H9 (cell line): ENCODE measurements at regions not wholly inside any gene's neighbourhood (a gene's known extent, or its start where the extent isn't known, plus 50 kb on each side); places are given as distances from the start of the nearest gene placed in this dataset.

Experiments
- DNase-seq: peaks from one replicate; pipeline ENCODE4 v3.0.0-alpha.2; 2017
- H2AFZ ChIP-seq: one replicate; pipeline ENCODE4 v1.6.1; 2013; ENCODE audit warnings: mild to moderate bottlenecking, low read length, control low read depth, moderate library complexity
- H2AK5ac ChIP-seq: 2 replicates; pipeline ENCODE4 v1.6.1; 2013; ENCODE audit warnings: low read length, control low read depth, mixed read lengths; ENCODE audit not compliant: insufficient read length
- H2BK120ac ChIP-seq: one replicate; pipeline ENCODE4 v1.6.1; 2013; ENCODE audit warnings: low read depth, mild to moderate bottlenecking, low read length, control low read depth, inconsistent platforms; ENCODE audit not compliant: poor library complexity, severe bottlenecking
- H2BK12ac ChIP-seq: 2 replicates; pipeline ENCODE4 v1.6.1; 2013; ENCODE audit warnings: low read length, control low read depth, mixed read lengths, low read depth; ENCODE audit not compliant: insufficient read length
- H2BK15ac ChIP-seq: 2 replicates; pipeline ENCODE4 v1.6.1; 2013; ENCODE audit warnings: low read depth, low read length, control low read depth
- H2BK20ac ChIP-seq: one replicate; pipeline ENCODE4 v1.6.1; 2013; ENCODE audit warnings: low read depth, mild to moderate bottlenecking, low read length, control low read depth, inconsistent platforms; ENCODE audit not compliant: poor library complexity, severe bottlenecking
- H2BK5ac ChIP-seq: 2 replicates; pipeline ENCODE4 v1.6.1; 2013; ENCODE audit warnings: low read length, control low read depth, mixed read lengths; ENCODE audit not compliant: insufficient read length
- H3K14ac ChIP-seq: 2 replicates; pipeline ENCODE4 v1.6.1; 2013; ENCODE audit warnings: low read length, control low read depth; ENCODE audit not compliant: insufficient read depth
- H3K18ac ChIP-seq: 2 replicates; pipeline ENCODE4 v1.6.1; 2013; ENCODE audit warnings: low read depth, mild to moderate bottlenecking, mixed read lengths, low read length, control low read depth; ENCODE audit not compliant: insufficient read length
- H3K23ac ChIP-seq: 2 replicates; pipeline ENCODE4 v1.6.1; 2013; ENCODE audit warnings: low read length, control low read depth, mixed read lengths, low read depth; ENCODE audit not compliant: insufficient read length
- H3K23me2 ChIP-seq: 2 replicates; pipeline ENCODE4 v1.6.1; 2013; ENCODE audit warnings: low read depth, mild to moderate bottlenecking, mixed read lengths, low read length, control low read depth; ENCODE audit not compliant: insufficient read length, poor library complexity, severe bottlenecking
- H3K27ac ChIP-seq: 2 replicates; pipeline ENCODE4 v1.5.1; 2013; ENCODE audit warnings: low read length, control low read depth, mixed read lengths, low read depth; ENCODE audit not compliant: insufficient read length
- H3K27me3 ChIP-seq: 2 replicates; pipeline ENCODE4 v1.6.1; 2013; ENCODE audit warnings: low read length, control low read depth, inconsistent platforms; ENCODE audit not compliant: insufficient read depth
- H3K4ac ChIP-seq: 2 replicates; pipeline ENCODE4 v1.6.1; 2013; ENCODE audit warnings: low read depth, mild to moderate bottlenecking, control low read depth, inconsistent platforms, low read length, moderate library complexity
- H3K4me1 ChIP-seq: 2 replicates; pipeline ENCODE4 v1.6.1; 2013; ENCODE audit warnings: low read length, control low read depth, inconsistent platforms; ENCODE audit not compliant: insufficient read depth
- H3K4me2 ChIP-seq: 2 replicates; pipeline ENCODE4 v1.6.1; 2013; ENCODE audit warnings: low read length, control low read depth, mixed read lengths; ENCODE audit not compliant: insufficient read length, insufficient read depth
- H3K56ac ChIP-seq: 2 replicates; pipeline ENCODE4 v1.6.1; 2013; ENCODE audit warnings: low read depth, mild to moderate bottlenecking, mixed read lengths, low read length, control low read depth; ENCODE audit not compliant: insufficient read length
- H3K79me1 ChIP-seq: 2 replicates; pipeline ENCODE4 v1.6.1; 2013; ENCODE audit warnings: low read depth, mild to moderate bottlenecking, moderate library complexity, low read length, control low read depth, inconsistent platforms; ENCODE audit not compliant: insufficient read depth, poor library complexity, severe bottlenecking
- H3K79me2 ChIP-seq: 2 replicates; pipeline ENCODE4 v1.6.1; 2013; ENCODE audit warnings: low read length, control low read depth, inconsistent platforms; ENCODE audit not compliant: insufficient read depth
- H3K9ac ChIP-seq: 2 replicates; pipeline ENCODE4 v1.6.1; 2013; ENCODE audit warnings: low read length, control low read depth, mixed read lengths; ENCODE audit not compliant: insufficient read length; ENCODE audit errors: extremely low read depth
- H3K9me3 ChIP-seq: one replicate; pipeline ENCODE4 v1.6.1; 2013; ENCODE audit warnings: low read depth, low read length, inconsistent platforms; ENCODE audit not compliant: control insufficient read depth
- H3T11ph ChIP-seq: one replicate; pipeline ENCODE4 v1.6.1; 2013; ENCODE audit warnings: mild to moderate bottlenecking, low read length, control low read depth, inconsistent platforms
- H4K20me1 ChIP-seq: one replicate; pipeline ENCODE4 v1.6.1; 2013; ENCODE audit not compliant: control insufficient read depth, insufficient read length, insufficient read depth
- H4K5ac ChIP-seq: 2 replicates; pipeline ENCODE4 v1.6.1; 2013; ENCODE audit warnings: low read depth, mild to moderate bottlenecking, mixed read lengths, low read length, control low read depth; ENCODE audit not compliant: insufficient read length
- H4K8ac ChIP-seq: replicated peaks from 2 replicates; pipeline ENCODE4 v1.6.1; 2013; ENCODE audit warnings: low read length, control low read depth, mixed read lengths, low read depth; ENCODE audit not compliant: insufficient read length
- H4K91ac ChIP-seq: 2 replicates; pipeline ENCODE4 v1.6.1; 2013; ENCODE audit warnings: low read depth, mild to moderate bottlenecking, moderate library complexity, mixed read lengths, low read length, control low read depth; ENCODE audit not compliant: insufficient read length
- H3K27ac Mint-ChIP-seq, 3 experiments: 2 replicates in 2 of 3; 3 replicates in 1 of 3; pipeline ENCODE4 v1.8.0; 2020 to 2021; ENCODE audit warnings: mixed read lengths in 3 of 3, mild to moderate bottlenecking in 1 of 3, moderate library complexity in 1 of 3
- H3K27me3 Mint-ChIP-seq: 2 replicates; pipeline ENCODE4 v1.8.0; 2021; ENCODE audit warnings: low read depth, mild to moderate bottlenecking, moderate library complexity, mixed read lengths
- H3K36me3 Mint-ChIP-seq, 3 experiments: 2 replicates in 2 of 3; 3 replicates in 1 of 3; pipeline ENCODE4 v1.8.0; 2020 to 2021; ENCODE audit warnings: low read depth in 3 of 3, mixed read lengths in 3 of 3; ENCODE audit not compliant: insufficient read depth in 1 of 3
- H3K4me1 Mint-ChIP-seq, 2 experiments: 2 replicates each; pipeline ENCODE4 v1.8.0; 2020; ENCODE audit warnings: mixed read lengths in 2 of 2
- H3K4me3 Mint-ChIP-seq, 2 experiments: 2 replicates in 1 of 2; 3 replicates in 1 of 2; pipeline ENCODE4 v1.8.0; 2020 to 2021; ENCODE audit warnings: mild to moderate bottlenecking in 2 of 2, mixed read lengths in 2 of 2, moderate library complexity in 1 of 2
- H3K9me3 Mint-ChIP-seq, 2 experiments: 2 replicates in 1 of 2; 3 replicates in 1 of 2; pipeline ENCODE4 v1.8.0; 2020; ENCODE audit warnings: mild to moderate bottlenecking in 2 of 2, mixed read lengths in 2 of 2, moderate library complexity in 1 of 2
- CTCF ChIP-seq: fragments of 200-600 bp; sonication (generic); conservative IDR thresholded peaks from 3 replicates; pipeline ENCODE4 v1.8.0; 2021; ENCODE audit warnings: antibody characterized with exemption, mild to moderate bottlenecking
- WGBS: extraction: QIAGEN DNeasy Blood & Tissue Kit; methylation state at CpG from one replicate; pipeline ENCODE4 v1.1.7; 2013; ENCODE audit warnings: missing lambda C conversion rate, low lambda C conversion rate, mixed read lengths; ENCODE audit not compliant: insufficient read length; ENCODE audit errors: extremely low coverage; 5-methylcytosine and 5-hydroxymethylcytosine counted together

GRCh38 chr1:81542196-81542595, 258.5 kb upstream of the ADGRL2 start:
- H3K56ac ChIP-seq = no peak overlapping the region
- H2BK5ac ChIP-seq = no peak overlapping the region
- no peak overlapping the region for H2BK12ac ChIP-seq
- H3K4me1 ChIP-seq = peaks cover 9% of the 10 kb centered on the region
- H3K27me3 Mint-ChIP-seq = no peaks in the 10 kb centered on the region
- H3K14ac ChIP-seq = no peak overlapping the region
- no peak overlapping the region for H4K5ac ChIP-seq
- H4K20me1 ChIP-seq = no peaks in the 10 kb centered on the region
- no peaks in the 10 kb centered on the region for H3K9me3 ChIP-seq
- no peak overlapping the region for H3K4ac ChIP-seq
- H3K18ac ChIP-seq = no peak overlapping the region
- no peak overlapping the region for H2BK15ac ChIP-seq
- H3T11ph ChIP-seq = no peak overlapping the region
- no peaks in the 10 kb centered on the region; a peak in 1 of 5 replicates for H3K9me3 Mint-ChIP-seq
- no peaks in the 10 kb centered on the region for H3K27me3 ChIP-seq
- no peak overlapping the region for H4K91ac ChIP-seq
- no peak overlapping the region for H2AK5ac ChIP-seq
- TF ChIP-seq CTCF = no peak
- H2AFZ ChIP-seq = no peak overlapping the region
- H2BK20ac ChIP-seq = no peak overlapping the region
- H3K79me1 ChIP-seq = no peaks in the 10 kb centered on the region
- H2BK120ac ChIP-seq = no peak overlapping the region
- no peak overlapping the region for H4K8ac ChIP-seq
- H3K27ac ChIP-seq = no peak overlapping the region
- H3K27ac Mint-ChIP-seq = no peak overlapping the region
- no peaks in the 10 kb centered on the region for H3K79me2 ChIP-seq
- H3K36me3 Mint-ChIP-seq = peaks cover 0 to 9% (median 7%) of the 10 kb centered on the region in 3 experiments; a peak in 4 of 7 replicates
- H3K4me2 ChIP-seq = no peak overlapping the region
- peaks cover 25 to 28% of the 10 kb centered on the region in 2 experiments for H3K4me1 Mint-ChIP-seq
- H3K9ac ChIP-seq = no peak overlapping the region
- H3K23ac ChIP-seq = no peak overlapping the region
- no peaks in the 10 kb centered on the region for H3K23me2 ChIP-seq
- H3K4me3 Mint-ChIP-seq = no peak overlapping the region
- DNase-seq = no peak
- no CpG with 5 or more reads among the region's 5 CpGs for WGBS
